ENCODE measurements at regions not wholly inside any gene's neighbourhood (a gene's known extent, or its start where the extent isn't known, plus 50 kb on each side); places are given as distances from the start of the nearest gene placed in this dataset.

DNA sequence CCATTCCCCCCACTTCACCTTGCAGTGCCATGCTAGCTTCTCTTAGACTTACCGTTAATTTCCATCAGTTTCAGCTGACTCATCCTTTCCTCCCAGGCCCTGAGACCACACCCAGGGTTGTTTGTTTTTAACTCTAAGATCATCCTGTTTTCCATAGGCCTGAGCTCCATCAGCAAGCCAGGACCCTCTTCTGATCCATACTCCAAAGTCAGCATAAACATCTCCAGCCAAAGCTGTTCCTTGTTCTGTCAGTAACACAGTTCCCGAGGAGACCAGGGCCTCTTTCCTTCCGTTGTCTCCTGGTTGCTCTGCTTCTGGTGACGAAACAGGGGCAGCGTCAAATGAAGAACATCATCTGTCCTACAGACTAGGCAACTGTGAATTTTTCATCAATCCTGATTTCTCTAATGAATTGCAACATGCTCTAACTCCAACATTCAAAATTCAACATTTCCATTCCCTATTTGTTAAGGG is 83.8 kb upstream of the HNF1B start:
- TF ChIP-seq CTCF (IDR thresholded peaks at IDR 0.05; ENCODE audit: insufficient read depth, low read length, poor library complexity, severe bottlenecking): no peak
- Histone ChIP-seq H3K4me3 (ENCODE audit: low read depth, low read length) (no peak overlapping the region), H3K36me3 (ENCODE audit: control insufficient read depth, insufficient read depth, low read length) (no peaks in the 10 kb centered on the region), H3K27me3 (ENCODE audit: control insufficient read depth, insufficient read depth, low read length) (no peaks in the 10 kb centered on the region)
- DNase-seq (ENCODE audit: low read depth): no peak

DNA sequence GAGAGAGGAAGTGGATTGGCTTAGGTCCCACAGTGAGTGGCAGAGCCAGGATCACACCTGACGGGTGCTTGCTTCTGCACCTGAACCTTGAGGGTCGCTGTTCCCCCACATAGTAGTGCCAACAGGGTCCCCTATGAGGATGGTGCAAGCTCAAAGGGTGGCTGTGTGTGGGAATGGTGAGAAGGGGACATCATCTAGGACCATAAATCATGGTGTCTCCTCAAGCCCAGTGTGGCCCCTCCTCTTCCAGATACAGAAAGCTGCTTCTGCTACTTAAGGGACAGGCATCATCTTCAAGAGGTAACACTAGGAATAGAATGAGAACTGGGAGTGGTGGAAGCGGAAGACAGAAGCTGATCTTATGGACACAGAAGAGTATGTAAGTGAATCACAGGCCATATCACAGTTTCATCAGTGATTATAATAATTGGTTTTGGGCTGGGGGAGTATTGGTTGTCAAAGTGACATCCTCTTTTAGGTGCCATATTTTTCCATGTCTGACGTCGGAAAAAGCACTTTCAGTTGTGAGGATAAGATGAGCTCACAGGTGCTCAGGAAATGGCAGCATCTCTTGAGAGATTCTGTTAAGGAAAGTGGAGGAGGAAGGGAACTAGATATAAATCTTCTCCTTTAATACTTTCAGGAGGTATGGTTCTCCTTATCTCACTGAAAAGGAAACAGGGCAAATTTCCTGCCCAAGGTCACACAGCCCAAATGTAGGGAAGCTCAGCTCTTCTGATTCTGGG is 83.2 kb upstream of the HNF1B start:
- no peak overlapping the region for H3K4me3 ChIP-seq (ENCODE audit: low read depth, low read length)
- no peak for TF ChIP-seq CTCF (IDR thresholded peaks at IDR 0.05; ENCODE audit: insufficient read depth, low read length, poor library complexity, severe bottlenecking)

GRCh38 chr17:37826497-37827430 is 81.9 kb upstream of the HNF1B start:
- no peaks in the 10 kb centered on the region for H3K27me3 ChIP-seq (ENCODE audit: control insufficient read depth, insufficient read depth, low read length)
- DNase-seq (ENCODE audit: low read depth): no peak
- TF ChIP-seq CTCF (IDR thresholded peaks at IDR 0.05; ENCODE audit: insufficient read depth, low read length, poor library complexity, severe bottlenecking): no peak
- no peaks in the 10 kb centered on the region for H3K36me3 ChIP-seq (ENCODE audit: control insufficient read depth, insufficient read depth, low read length)
- no peak overlapping the region for H3K4me3 ChIP-seq (ENCODE audit: low read depth, low read length)

More for the DNA sequence above, 83.2 kb upstream of the HNF1B start:
- Histone ChIP-seq H3K36me3 (ENCODE audit: control insufficient read depth, insufficient read depth, low read length) (no peaks in the 10 kb centered on the region), H3K27me3 (ENCODE audit: control insufficient read depth, insufficient read depth, low read length) (no peaks in the 10 kb centered on the region)
- DNase-seq (ENCODE audit: low read depth): no peak

- Histone ChIP-seq H3K27me3 (ENCODE audit: control insufficient read depth, insufficient read depth, low read length) (no peaks in the 10 kb centered on the region), H3K36me3 (ENCODE audit: control insufficient read depth, insufficient read depth, low read length) (no peaks in the 10 kb centered on the region), H3K4me3 (ENCODE audit: low read depth, low read length) (no peak overlapping the region)
- no peak for TF ChIP-seq CTCF (IDR thresholded peaks at IDR 0.05; ENCODE audit: insufficient read depth, low read length, poor library complexity, severe bottlenecking)
- no peak for DNase-seq (ENCODE audit: low read depth)
Observed at GRCh38 chr17:37825851-37826250, 81.0 kb upstream of the HNF1B start.

DNA sequence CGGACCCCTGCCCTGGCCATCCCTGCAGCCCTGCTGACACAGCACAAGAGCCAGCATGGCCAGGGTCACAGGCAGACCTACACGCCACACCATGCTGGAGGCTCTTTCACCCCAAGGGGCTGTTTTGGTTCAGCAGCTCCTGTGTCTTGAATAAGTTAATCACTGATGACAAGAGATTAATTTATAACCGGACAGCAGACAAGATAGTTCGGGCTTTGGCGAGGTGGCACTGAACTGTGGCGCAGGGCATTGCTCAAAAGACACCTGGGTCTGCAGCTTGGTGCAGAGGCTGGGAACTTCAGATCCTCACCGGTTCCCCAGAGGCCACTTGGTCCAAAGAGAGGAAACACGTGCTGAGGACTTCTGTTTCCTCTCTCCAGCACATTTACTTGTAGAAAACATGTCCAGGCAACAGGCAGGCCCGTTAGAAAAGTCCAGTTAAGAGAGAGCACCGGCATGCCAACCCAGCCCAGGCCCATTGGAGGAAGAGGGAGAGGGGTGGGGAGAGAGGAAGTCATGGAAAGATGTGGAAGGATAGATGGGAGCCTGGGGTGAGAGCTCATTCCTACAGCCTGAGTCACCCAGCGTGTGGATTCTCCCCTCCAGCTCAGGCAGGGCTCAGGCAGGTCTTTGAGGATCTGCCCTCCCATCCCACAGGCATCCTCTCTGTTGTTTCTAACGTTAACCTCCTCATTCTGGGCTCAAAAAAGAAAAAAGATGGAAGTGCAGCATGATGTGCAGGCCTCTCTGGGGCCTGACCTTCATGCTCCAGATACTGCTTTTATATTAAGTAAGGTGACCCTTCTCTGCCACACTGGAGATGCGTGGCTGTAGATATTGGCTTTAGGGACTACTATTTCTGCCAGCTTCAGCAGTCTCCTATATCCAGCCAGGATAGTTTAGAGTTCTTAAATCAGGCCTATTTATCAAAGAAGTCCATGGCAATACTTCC is 80.0 kb upstream of the HNF1B start:
- peak; percentile 81 for DNase-seq (ENCODE audit: low read depth)
- H3K36me3 ChIP-seq (ENCODE audit: control insufficient read depth, insufficient read depth, low read length): no peaks in the 10 kb centered on the region
- no peak overlapping the region for H3K4me3 ChIP-seq (ENCODE audit: low read depth, low read length)
- no peaks in the 10 kb centered on the region for H3K27me3 ChIP-seq (ENCODE audit: control insufficient read depth, insufficient read depth, low read length)
- TF ChIP-seq CTCF (IDR thresholded peaks at IDR 0.05; ENCODE audit: insufficient read depth, low read length, poor library complexity, severe bottlenecking): no peak
